Stimulated activated CD8-positive, alpha-beta memory T cell treated with anti-CD3 and anti-CD28 coated beads, Interleukin-7, amount 100 ng/mL, for 24 hours (primary cell): ENCODE measurements at regions not wholly inside any gene's neighbourhood (a gene's known extent, or its start where the extent isn't known, plus 50 kb on each side); places are given as distances from the start of the nearest gene placed in this dataset.
A peak's percentile ranks its signal among the peaks of the same experiment; 100 is the strongest.

Experiments
- DNase-seq: peaks from one replicate; pipeline ENCODE4 v3.0.0-alpha.2; 2020; ENCODE audit warnings: low read depth

DNA sequence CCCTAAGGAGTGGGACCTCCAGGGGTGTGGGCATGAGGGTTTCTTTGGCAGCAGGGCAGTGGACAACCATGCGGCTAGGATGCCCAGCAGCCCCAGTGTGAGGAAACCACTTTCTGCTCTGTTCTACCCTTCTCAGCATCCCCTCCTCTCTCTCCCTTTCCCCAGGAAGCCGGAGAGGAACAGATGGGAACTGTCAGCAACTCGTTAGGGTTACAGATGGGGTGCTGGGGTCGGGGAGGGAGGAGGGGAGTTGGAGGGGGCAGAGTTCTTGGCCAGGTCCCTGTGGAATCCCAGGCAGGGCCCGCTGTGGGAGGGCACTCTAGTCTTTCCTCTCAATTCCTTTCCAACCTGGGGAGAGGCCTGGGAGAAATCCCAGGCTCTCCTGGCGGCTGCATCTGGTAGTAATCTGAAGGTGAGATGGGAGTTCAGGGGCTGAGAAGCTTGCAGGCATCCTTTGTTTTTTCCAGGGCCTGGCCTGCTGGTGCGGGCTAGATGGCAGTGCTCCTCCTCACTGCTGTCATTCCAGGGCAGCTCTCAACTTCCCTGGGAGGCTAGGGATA lies 93.9 kb upstream of the CSF3R start:
- no peak for DNase-seq

DNA sequence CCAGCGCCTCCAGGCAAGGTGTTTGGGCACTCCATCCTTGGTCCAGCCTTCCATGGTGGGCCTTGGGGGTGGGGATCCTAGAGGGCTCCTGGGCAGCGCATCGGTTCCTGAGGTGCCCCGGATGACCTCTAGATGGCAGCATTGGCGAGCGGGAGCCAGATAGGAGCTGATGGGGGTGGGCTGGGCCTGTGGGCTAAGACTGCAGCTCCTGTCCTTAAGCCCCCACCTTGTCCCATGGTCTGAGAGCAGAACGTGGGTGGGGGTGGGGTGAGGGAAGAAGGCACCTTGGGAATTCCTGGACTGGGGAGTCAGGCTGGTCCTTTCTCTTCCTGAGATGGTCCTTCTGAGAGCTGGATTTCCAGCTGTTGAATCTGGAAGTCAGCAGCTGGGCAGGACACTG lies 93.4 kb upstream of the CSF3R start:
- peak; percentile 20 for DNase-seq

DNA sequence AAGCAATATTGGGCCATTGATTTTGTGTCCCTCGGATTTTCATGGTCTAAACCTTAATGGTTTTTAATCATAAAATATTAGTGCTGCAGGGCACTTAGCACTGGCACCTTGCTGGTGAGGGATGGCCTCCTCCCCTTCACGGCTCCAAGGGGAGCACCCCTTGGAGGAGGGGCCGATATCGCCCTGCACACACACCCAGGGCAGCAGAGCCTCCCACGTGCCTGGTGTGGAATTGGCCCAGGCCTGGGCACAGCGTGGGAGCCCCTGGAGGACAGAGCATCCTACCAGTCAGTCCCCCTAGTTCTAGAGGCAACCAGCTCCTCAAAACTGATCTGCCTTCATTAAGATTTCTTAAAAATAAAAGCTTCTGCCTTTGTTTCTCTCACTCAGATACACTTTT lies 90.7 kb upstream of the CSF3R start:
- no peak for DNase-seq

DNA sequence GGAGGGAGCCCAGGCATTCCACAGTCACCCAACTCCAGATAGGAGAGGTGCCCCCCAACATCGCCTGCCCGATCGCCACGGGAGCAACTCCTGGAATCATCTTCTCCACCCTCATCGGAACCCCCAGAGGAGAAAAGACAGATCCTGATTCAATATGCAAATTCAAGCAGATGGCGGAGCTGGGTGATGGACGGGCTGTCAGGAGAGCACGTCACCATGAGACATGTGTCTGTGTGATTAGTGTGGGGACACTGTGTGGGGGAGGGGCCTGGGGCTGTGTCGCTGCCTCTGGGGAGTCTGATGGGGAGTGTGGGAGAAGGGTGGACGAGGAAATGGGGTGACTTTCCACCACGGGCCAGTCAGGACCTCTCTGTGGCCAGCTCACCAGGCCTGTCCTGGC lies 90.2 kb upstream of the CSF3R start:
- no peak for DNase-seq

DNA sequence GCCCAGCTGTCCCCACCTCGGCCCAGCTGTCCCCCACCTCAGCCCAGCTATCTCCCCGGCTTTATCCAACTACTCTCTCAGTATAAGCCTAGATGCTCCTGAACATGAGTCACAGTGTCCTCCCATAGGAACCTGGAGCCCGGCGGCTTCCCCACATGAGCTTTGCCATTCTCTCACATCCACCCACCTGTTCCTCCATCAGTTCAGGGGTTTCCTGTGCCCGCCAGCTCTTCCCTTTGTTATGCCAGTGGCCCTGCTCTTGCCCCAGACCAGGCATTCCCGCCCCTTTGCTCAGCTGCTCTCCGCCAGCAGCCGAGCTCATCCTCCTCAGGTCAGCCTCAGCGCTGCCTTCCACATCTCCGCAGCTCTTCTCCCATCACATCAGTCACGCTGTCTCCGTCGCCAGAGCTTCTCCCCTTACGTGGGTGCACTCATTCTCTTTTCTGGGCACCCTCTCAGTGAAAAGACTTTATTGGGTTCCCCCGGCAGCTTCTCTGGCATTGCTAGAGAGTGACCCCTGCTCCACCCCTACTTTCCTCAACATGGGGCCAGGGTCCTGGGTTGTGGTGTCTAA lies 89.5 kb upstream of the CSF3R start:
- no peak for DNase-seq

DNA sequence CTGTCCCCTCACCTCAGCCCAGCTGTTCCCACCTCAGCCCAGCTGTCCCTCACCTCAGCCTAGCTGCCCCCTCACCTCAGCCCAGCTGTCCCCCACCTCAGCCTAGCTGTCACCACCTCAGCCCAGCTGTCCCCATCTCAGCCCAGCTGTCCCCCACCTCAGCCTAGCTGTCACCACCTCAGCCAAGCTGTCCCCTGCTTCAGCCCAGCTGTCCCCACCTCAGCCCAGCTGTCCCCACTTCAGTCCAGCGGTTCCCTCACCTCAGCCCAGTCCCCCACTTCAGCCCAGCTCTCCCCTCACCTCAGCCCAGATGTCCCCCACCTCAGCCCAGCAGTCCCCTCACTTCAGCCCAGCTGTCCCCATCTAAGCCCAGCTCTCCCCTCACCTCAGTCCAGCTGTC lies 88.4 kb upstream of the CSF3R start:
- no peak for DNase-seq

DNA sequence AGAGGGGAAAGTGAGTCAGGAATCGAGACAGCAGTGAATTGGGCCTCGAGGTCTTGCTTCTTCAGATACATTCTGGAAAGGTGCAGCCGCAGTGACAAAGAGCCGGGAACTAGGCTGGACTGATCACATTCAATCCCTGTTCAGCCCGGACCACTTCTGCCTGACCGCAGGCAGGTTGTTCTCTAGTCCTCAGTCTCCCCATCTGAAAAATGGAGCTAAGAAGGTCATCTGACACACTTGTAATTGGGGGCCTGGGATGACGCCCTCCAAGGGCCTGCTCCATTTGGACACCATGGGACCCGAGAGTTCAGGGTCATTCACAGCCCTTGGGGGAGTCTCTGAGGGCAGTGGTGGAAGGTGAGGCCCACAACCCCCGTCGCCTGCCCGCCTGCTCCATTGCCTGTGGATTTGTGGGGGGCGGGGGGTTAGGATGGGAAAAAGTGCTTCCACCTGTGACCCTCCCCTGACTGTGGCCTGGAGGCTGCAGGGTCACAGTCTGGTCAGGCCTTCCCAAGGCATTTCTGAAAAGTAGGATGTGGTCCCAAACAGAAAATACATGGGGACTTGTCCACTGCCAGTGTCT lies 87.9 kb upstream of the CSF3R start:
- no peak for DNase-seq

DNA sequence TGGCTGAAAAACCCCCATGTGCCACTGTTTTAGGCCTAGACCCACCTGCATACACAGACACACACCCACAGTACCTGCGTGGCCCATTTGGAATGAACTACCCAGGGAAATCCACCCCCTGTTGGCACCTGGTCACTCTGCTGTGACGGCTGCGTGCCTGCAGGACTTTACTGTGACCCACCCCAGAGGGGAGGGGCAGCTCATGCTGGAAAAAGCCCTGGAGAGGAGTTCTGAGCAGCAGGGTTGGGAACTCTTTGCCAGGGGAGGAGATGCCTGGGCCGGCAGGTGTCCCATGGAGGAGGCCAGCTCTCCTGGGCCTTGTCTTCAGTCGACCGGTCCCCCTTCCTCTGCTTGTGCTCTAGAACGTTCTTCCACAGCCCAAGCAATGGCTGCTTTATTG lies 87.3 kb upstream of the CSF3R start:
- DNase-seq = no peak

DNA sequence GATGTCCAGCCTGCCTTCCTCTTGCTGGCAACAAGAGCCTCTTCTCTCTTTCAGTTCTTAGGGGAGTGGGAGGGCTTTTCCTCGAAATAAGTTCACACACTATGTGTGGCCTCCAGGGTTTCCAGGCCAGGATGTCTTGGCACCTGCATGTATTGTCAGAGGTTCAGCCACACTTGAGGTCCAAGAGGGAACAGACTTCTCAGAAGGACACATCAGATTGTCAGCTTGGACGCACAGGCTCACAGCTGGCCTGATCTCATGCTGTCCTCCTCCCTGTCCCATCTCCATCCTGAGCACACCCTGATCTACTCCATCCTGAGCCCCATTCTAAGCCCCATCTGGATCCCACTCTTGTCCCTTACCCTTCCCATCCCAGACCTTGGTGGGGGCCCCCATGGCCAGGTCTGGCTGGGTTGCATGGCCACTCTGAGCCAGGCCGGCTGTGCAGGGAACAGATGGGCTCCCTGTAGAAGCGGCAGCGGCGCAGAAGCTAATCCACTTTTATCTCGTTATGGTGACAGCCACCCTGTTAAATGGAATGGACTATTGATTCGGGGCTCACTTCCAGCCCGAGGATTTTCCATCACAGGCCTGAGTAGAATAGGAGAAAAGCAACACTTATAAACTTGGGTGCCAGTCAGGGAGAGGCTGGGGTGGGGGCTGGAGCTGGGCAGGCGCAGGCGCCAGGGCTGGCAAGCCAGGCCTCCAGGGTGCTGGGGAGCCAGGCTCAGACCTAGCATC lies 85.1 kb upstream of the CSF3R start:
- DNase-seq = no peak

DNA sequence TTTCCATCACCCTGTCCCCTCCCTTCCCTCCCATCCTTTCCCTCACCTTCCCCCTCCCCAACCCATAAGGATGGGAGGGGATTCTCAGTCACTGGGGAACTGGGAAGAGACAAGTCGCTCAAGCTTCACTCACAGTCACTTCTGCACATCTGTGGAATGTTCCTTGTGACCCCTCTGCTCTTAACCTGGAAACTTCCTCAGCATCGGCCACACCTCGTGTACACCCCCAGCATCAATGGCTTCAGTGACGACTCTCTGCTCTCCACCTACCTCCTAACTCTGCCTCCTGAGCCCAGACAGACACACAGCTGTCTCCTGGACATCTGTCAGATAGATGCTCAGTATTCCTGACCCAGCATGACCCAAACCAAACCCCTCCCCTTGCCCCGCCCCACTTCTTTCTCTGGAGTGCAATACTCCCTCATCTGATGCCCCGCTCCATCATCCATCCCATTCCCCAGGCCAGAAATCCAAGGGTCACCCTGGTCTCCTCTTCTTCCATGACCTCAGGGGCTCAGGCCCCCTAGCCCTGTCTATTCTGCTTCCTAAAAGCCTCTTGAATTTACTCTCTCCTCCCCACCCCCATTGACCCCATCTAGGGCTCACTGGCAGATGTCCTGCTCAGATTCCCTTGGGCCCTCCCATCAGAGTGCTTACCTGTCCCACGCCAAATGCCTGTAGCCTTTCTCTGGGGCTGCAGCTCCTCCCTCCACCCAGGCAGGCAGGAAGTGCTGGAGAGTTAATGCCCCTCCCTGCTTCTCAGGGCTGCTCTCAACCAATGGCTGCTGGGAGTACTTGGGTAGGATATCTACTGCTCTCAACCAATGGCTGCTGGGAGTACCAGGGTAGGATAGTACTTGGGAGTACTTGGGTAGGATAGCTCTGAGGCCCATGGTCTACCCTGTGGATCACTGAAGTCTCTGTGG lies 83.1 kb upstream of the CSF3R start:
- DNase-seq = no peak

DNA sequence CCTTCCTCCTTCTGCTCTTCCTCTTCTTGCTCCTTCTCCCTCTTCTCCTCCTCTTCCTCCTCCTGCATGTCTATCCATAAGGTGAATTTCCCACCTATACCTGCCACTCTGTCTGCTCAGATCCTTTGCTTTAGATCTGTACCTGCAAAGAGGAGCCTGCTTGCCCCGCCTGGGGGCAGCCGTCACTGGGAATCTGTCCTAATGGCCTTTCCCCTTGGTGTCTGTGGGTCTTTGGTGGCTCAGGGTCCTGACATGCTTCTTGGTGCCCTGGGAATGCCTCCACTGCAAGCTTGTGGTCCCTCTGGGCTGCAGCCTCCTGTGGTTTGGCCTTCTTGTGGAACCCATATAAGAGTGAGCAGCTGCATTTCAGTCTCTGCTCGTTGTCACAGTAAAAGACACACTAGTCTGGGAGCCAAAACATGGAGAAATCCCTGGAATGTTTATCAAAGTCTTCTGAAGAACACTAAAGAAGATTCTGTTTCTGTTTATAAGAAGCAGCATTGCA lies 79.5 kb upstream of the CSF3R start:
- no peak for DNase-seq

DNA sequence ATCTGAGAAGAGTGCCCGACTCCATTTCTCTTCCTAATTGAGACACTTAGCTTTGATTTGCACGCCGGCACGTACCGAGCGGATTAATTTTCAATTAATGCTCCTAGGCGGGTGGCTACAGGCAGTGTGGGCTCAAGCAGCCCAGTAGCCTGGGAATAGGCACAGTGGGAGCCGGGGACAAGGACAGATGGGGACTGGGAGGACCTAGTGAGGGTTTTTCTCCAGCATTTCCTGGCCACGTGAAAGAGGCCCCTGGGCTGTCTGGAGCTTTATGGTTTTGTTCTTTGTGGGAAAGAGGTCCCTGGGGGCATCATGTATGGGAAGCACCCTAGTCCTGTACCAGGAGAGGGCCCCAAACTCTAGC lies 78.6 kb upstream of the CSF3R start:
- no peak for DNase-seq

DNA sequence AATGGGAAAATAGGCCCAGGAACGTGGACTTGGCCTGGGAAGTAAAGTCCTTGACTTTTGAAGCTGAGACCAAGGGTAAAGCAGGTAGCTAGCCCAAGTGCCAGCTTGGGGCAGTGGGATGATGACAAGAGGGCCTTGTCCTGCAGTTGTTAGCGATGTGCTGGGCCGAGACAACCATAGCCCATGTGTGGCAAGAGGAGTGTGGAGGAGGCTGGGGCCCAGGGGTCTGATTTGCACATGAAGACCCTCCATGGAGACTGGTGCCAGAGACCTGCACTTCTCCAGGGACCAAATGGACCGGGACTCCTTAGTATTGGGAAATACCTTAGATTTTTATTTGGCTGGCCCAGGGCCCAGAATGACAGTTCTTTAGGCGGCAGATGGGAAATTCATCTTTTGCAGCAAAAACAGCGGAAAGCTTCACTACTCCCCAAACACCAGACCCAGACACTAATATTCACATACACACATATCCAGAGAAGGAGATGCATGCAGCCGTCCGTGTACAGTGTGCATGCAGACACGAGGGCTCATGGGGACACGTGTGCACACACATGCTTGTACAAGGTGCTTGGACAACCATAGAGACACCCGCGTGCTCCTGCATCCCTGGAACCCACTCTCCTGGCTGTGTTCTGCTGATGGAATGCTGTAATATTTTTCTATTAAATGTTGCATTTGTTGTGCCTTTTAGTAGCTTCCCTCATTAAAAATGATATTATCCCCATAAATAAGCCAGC lies 78.1 kb upstream of the CSF3R start:
- no peak for DNase-seq

DNA sequence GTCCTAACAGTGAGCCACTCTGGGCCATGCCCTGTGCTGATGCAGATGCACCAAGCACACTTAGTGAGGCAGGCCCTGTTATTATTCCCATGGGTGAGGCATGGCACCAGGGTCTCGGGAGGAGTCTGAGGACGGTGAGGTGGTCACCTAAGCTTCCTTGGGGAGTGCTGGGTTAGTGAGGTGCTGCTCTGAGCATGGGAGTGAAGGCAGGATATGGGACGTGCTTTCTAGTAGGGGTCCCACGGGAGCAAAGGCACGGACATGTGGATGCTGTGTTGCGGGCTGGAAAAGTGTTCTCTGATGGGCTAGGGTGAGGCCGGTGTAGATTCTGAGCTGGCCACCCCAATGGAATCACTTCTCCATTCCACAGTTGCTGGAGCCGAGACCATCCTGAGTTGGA lies 77.5 kb upstream of the CSF3R start:
- no peak for DNase-seq

DNA sequence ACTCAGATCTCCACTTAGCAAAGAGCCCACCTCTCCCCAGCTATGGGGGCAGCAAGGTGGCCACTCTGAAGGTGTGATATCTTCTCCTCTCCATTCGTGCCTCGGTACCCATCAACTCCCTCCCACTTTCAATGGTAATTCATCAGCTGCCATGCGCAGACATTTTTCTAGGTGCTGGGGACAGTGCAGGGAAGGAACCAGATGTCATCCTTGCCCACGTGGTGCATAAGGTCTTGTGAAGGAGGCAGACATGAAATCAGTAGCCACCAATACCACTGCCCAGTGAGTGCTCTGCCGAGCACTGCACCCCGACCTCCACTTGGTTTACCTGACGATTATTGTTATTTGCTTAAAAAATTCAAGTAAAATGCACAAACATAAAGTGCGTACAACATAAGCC lies 76.3 kb upstream of the CSF3R start:
- no peak for DNase-seq

DNA sequence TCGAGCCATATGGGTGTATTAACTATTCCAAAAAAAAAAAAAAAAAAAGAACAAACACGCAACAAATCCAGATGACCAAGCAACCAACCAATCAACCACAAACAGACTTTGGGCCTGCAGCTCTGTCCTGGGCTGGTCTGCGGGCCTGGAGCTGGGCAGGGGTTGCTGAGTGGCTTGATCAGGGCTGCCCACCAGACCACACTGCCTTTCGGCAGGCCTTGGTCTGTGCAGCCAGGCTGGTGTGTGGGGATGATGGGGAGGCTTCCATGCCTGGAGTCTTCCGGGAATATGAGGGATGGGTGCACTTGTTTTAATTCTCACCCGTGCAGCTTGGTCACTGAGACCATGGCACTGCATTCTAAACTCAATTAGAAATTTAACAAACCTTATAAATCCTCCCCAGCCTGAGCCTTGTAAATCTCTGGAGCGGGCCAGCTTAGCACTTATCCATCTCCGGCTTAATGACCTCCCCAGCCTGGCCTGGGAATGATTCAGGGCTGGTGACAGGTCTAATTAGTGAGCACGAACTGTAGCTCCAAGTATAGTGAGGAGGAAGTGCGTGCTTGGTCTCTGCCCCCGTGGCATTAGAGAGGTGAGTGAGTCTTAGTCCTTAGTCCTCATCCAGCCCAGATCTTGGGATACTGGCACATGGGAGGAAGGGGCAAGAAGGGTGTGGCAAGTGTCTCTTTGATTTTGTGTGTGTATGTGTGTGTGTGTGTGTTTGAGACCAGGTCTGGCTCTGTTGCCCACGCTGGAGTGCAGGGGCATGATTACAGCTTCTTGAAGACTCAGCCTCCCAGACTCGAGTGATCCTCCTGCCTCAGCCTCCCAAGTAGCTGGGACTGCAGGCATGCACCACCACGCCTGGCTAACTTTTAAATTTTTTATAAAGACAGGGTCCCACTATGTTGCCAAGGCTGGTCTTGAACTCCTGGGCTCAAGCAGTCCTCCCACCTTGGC lies 74.6 kb upstream of the CSF3R start:
- no peak for DNase-seq

DNA sequence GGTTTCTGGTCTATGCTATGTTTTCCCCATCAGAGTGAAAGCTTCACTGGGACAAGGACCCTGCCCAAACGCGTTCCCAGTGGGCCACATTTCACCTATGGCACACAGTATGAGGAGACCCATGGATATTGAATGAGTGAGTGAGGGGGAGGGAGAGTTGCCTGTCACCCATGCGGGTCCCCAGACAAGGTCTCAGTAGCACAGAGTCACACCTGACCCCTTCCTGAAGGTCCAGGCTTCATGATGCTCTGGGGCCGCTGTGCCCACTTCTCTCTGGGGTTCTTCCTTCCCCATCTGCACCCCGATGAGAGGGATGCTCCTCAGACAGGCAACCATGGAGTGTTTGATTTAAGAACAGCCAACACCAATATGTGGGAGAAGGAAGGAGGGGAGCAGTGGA lies 72.3 kb upstream of the CSF3R start:
- no peak for DNase-seq

DNA sequence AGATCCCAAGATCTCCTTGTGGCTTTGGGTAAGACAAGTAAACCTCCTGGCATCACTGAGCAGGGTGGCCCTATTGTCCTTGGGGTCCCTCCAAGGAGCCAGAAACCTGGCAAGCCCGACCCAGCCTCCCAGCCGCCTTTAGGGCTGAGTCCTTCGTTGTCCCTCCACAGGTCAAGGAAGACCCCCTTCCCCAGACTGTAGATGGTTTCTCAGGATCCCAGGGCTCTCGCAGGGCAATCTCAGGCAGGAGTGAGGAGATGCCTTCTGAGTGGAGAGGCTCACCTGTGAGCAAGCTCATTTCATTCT lies 71.6 kb upstream of the CSF3R start:
- DNase-seq = no peak

DNA sequence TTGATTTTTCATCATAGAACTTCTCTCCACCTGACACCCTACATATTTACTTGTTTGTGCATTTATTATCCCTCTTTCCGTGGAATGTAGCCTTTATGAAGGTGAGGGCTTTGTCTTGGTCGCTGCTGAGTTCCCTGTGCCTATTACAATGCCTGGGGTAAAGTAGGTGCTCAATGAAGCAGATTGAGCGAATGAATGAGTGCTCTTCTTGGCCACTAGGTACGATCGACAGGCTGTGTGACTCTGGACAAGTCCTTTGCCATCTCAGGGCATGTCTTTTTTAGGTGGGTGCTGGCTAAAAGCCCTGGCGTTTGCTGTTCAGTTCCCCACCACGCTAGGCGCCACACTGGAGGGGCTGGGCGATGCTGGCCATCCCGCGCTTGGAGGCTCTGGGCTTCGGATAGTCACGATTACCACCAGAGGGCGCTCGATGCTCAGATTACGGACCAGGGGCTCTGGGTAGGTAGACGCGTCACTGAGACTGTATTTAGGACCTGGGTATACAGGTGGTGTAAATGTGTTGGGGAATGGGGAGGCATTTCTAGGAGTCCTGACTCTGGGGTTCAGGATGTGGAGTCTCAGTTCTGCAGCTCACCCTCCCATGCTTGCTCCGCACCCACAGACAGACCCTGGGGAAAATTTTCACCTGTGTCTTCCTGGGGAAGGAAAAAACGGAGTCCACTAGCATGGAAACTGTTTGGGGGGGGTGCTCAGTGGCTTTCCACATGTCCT lies 71.0 kb upstream of the CSF3R start:
- peak; percentile 42 for DNase-seq

DNA sequence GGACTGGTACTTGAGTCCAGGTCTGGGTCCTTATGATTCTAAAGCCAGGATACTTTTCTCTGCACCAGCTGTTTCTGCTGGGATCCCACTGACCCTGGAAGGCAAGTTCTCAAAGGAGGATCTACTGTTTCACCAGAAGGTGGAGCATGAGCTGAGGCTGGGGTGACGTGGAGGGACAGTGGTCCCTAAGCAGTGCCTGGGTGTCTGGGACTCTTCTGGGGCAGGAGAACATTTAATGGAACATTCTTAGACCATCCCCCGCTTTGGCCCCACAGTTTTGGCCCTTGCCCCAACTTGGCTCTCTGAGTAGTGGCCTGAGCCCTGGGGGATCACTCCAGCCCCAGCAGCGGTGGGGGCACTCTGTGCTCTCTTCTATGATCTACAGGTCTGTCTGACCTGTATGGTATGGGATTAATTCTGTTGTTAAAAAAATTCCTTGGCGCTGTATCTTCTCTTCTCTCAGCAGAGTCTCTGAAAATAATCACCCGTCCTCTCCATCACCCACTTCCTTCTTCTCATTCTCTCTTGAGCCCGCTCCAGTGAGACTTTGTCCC lies 60.3 kb upstream of the CSF3R start:
- no peak for DNase-seq
